ENCODE measurements at regions not wholly inside any gene's neighbourhood (a gene's known extent, or its start where the extent isn't known, plus 50 kb on each side); places are given as distances from the start of the nearest gene placed in this dataset.

- peak; percentile 90 for DNase-seq
Measured at GRCh38 chr5:124343451-124343867, 403.0 kb downstream of the ZNF608 start.

- no peak for DNase-seq
Measured at GRCh38 chr5:124342986-124343385, 403.5 kb downstream of the ZNF608 start.

DNA sequence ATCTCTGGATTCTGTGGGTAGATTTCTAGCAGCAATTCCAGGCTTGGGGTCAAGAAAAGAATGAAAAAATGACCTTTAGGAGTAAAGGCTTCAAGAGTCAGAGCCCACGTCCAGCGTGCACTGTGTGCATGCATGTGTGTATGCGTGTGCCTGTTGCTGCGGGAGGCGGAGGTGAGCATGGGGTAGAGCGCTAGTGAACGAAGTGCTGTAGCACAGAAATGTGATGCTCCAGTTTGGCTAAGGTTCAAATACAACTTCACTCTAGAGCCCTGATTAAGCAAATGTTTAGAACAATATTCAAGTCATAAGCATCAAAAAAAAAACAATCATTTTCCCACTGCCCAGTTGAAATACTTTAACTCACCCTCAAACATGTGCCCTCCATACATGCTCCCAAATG, 403.9 kb downstream of the ZNF608 start:
- no peak for DNase-seq

DNA sequence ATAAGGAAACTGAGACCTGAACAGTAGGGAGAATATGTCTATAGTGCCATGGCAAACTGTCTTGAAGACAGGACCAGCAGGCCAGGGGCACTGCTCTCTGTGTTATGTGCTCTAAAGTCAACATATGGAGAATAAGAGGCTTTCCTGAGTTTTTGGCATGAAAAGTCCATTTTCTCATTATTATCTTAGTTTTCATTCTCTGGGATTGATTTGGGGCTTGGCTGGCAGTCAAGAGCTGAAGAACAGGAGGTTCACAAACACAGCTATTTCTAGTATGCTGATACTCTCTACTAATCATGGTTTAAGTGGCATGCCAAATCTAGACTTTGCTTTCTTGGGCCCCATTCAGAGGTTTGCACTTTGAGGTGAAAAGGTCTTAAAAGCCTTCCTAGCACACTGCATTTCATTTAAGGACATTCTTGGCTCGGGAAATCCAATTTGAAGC, 404.4 kb downstream of the ZNF608 start:
- no peak for DNase-seq

DNA sequence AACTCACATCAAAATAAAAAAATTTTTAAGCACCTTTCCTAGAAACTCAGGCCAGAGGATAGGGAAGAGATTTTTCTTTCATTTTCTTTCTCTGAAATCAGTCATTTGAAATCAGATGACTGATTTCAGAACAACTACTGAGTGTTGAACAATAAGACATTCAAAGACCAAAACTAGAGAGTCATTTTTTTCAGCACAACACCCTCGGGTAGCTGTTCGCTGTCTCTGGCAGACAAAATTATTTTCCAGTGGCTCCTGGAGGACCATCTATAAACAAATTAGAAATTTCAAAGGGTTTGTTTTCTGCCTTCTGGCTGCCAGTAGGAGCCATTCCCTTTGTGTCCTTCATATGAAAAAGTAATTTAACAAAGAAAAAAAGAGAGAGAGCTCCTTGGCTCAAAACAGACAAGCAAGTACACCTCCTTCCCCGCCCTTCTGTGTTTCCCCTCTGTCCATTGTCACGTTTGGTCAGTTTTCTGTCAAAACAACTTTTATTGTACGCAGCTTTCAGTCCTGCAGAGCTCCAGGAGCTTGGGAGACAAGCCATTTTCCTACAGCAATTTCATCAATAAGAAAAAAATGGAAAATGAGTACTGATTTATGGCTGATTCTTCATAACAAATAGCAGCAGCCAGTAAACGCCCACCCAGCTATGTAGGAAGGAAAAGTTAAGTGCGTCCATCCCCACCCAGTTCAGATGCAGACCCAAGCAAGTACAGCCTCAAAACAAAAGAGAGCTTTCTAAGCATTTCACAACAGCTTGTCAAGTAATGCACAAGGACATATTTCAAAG, 405.2 kb downstream of the ZNF608 start:
- DNase-seq = no peak

DNA sequence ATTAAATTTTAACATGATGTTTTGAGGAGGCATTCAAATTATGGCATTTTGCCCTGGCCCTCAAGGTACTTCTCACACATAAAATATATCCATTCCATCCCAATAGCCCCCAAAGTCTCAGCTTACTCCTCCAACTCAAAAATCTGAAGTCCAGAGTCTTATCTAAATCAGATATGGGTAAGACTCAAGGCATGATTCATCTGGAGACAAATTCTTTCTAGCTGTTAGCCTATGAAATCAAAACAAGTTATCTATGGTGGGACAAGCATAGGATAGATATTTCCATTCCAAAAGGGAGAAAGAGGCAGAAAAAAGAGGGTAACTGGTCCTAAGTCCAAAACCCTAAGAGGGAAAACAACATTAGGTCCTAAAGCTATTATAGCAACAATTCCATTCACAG, 408.4 kb downstream of the ZNF608 start:
- DNase-seq = no peak

DNA sequence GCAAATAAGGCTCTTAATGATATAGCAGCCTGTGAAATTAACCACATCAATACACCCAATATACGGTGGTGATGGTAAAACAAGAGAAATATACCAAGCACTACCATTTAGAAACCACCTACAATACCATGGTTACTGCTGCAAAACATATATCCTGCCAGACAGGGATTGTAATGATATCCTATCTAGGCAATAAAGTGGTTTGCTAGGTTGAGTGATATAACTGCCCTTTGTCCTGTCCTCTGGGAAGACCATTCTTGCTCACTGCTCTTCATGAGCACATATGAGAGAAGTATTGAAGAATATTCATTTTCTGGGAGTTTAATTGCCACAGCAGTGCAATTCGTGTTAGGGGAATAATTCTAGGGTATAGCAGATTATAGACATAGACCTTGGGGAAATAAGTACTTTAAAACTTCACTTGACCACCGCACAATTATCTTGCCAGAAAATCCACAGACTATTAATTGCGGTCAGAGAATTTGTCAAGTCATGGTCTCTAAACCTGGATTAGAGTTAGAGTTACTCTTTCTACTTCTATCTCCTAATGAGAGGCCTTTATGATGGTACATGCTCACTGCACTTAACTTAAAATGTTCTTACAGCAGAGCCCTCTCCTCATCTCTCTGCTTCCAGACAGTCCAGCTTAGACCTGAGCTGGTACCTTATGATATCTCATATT, 413.0 kb downstream of the ZNF608 start:
- no peak for DNase-seq

- DNase-seq = no peak
Measured at GRCh38 chr5:124332273-124332672, 414.2 kb downstream of the ZNF608 start.

DNA sequence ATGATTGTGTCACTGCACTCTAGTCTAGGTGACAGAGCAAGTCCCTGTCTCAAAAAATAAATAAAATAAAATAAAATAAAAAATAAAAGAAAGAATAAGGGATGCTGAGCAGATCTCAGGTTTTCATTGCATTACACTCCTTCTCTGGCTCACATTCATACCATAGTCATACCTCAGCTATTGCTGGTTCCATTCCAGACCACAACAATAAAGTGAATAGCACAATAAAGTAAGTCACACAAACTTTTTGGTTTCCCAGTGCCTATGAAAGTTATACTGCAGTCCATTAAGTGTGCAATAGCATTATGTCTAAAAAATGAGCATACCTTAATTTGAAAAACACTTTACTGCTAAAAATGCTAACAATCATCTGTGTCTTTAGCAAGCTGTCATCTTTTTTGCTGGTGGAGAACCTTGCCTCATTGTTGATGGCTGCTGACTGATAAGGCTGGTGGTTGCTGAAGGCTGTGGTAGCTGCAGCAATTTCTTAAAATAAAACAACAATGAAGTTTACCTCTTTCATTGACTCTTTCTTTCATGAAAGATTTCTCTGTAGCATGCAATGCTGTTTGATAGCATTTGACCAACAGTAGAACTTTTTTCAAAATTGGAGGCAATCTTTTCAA, 415.7 kb downstream of the ZNF608 start:
- peak; percentile 60 for DNase-seq

GRCh38 chr5:124328201-124328600, 418.2 kb downstream of the ZNF608 start:
- no peak for DNase-seq

- no peak for DNase-seq
Measured at GRCh38 chr5:124318661-124319060, 427.8 kb downstream of the ZNF608 start.

- no peak for DNase-seq
Measured at GRCh38 chr5:124317451-124317850, 429.0 kb downstream of the ZNF608 start.

DNA sequence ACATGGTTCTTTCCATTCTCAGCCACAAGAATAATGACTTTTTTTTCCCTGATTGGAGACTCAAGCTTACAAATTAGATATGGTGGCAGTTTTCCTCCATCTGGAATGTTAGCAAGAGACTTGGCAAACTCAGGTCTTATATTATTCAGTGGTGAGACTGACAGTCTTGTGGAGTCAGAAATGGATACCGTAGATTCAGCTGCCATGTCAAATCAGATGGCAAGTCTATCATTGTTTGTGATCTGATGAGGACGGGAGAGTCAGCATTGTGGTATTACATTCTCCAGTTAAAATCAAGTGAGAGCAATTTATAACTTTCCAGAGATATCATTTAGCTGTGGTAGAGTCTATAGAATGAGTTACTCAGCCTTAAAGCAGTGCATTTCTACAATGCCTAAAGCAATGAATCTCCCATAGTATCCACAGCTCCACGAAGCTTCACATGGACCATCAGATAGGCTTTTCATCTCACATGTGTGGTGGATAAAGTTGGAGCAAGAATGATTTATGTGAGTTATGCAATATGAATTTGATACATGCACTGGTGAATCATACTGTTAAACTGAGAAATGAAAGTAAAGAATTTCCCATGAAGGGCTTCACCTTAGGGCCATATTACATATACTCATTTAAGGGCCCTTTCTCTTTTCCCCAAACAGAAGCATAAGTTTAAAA, 430.6 kb downstream of the ZNF608 start:
- no peak for DNase-seq

- peak; percentile 8 for DNase-seq
Measured at GRCh38 chr5:124310453-124310852, 436.0 kb downstream of the ZNF608 start.

GRCh38 chr5:124309241-124309980, 437.0 kb downstream of the ZNF608 start:
- peak; percentile 10 for DNase-seq

DNA sequence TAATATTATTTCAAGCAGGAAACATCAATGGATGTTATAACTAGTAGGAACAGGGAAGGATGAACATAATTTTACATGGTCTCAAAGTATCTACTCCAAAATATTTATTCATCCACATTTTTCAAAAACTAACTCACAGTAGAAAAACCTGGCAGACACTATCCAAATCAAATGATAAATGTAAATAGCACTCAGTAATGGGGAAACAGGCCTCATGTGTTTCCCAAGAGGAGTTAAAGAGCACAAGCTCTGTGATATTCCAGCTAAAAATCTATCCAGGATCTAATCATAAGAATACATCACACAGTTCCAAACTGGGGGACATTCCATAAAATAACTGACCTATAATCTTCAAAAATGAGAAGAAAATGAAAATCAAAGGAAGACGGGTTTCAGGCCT, 443.1 kb downstream of the ZNF608 start:
- DNase-seq = no peak

DNA sequence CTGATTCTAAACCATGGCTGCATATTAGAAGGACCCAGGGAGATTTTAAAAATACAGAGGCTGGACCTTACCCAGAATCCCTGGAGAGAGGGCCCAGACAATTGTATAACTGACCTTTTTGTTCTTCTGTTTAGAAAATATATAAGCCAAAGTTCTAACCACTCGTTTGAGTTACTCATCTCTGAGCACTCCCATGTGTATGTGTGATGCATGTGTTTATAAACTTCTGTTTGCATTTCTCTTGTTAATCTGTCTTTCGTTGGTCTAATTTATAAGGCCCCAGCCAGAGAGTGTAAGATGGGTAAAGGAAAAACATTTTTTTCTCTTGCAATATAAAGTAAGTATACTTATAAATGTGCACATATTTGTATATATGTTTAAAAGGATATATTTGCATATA, 443.9 kb downstream of the ZNF608 start:
- DNase-seq = no peak

DNA sequence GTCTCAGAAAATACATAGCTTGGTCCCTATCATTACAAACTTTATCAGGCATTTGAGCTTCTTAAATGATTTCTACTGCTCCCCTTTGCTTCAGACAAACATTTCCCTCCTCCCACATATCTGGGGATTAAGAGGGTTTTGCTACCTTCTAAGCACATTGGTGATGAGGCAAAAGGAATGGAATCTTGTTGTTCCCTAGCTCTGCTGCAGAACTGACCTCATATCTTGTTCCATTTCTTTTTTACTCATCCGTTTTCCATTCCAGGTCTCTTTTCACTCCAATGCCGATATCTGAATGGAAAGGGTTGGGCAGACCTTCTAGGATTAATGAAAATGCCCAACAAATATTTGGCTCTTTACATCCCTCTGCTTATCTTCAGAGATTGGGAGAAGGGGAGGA, 444.6 kb downstream of the ZNF608 start:
- no peak for DNase-seq

DNA sequence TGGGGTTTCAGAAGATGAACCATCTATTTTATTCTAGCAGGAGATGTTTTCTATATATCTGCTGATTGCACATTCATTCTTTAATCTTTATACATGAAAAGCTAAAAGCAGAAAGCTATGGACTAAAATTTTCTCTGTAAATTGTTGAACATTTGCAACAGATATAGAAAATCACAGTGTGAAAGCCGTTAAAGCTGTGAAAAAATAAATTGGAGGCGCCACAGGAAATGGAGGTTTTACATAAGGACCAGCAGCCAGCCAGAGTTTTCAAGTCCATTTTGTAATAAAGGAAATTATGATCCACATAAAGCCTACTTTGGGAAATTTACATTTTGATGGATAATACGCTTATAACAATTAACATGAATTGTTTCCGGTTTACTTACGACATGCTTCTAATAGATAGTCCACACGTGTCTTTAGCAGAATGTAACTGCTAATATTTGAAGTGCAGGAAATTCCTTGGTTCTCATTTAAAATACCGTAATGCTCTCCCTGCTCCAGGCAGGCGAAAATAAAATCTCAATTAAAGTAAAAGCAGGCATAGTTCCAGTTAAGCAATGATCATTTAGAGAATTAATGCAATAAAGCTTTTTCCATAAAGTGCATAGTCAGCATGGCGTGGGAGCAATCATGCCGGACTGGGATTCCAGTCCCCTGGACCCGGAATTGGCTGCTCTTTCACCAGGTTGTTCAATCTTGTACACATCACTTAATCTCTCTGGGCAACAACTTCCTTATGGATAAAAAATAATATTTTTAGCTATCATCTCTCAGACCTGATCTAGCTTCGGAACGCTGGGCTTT, 445.4 kb downstream of the ZNF608 start:
- DNase-seq = no peak

GRCh38 chr5:124297826-124298225, 448.6 kb downstream of the ZNF608 start:
- no peak for DNase-seq

DNA sequence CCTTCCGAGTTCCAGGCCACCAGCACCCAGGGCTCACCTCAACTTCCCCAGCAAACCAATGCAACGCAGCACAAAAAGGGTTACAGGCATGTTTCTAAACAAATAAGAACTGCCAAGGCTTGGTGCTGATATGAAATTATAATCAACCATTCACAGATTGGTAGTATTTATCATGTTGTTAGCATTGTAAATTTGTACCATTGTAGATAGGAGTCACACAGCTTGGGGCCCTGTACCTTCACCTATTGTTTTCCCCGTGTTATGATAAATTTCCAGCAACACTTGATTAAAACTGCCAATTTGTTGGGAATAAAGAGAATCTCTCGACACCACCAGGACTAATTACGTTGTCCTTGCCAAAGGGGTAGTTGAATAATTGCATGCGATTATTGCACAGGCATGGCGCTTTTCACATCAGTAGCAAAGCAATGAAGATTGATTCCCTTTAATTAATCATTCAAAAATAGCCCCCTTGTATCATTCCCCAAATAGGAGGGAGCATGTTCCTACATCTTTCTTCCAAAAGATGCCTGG, 454.1 kb downstream of the ZNF608 start:
- DNase-seq = no peak

All from hematopoietic multipotent progenitor cell treated with erythropoietin and hydrocortisone succinate and interleukin-3 and kit ligand, for 4 days (in vitro differentiated cells).